ENCODE measurements at regions not wholly inside any gene's neighbourhood (a gene's known extent, or its start where the extent isn't known, plus 50 kb on each side); places are given as distances from the start of the nearest gene placed in this dataset.

DNA sequence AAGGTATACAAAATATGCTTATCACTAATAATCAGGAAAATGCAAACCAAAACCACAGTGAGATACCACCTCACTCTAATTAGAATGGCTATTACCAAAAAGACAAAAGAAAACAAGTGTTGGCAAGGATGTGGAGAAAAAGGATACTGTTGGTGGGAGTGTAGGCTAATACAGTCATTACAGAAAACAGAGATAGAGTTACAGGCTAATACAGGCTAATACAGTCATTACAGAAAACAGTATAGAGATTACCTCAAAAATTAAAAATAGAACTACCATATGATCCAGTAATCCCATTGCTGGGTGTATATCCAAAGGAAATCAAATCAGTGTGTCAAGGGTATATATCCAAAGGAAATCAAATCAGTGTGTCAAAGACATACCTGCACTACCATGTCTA is 238.4 kb downstream of the PLPP3 start:
- DNase-seq: no peak

DNA sequence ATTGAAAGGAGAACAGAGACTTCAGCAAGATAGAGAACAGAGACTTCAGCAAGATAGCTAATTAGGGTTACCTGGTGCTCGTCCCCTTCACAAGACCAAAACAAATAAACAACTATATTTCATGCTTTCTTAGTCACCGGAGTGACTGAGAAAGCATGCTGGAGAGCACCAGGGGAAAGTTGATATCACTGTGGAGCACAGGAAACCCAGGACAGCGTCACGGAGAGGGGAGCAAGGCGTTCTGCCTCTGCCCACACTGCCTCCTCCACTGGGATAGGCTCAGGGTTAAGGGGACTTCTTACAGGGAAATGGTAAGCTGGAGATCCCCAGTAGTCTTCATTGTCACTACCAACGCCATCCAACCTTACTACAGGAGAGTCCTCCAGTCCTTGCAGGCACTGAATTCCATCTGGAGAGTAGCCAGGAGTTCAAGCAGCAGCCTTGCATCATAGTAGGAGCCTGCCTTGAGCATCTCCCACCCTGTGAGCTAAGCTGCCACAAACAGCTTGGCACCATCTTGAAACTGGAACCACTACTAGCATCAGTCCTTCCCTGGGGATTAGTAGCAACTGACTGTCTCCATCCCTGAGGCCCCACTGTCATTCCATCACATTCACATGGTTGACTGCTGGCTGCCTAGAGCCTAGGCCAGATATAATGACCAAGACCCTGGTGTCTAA is 239.4 kb downstream of the PLPP3 start:
- DNase-seq: no peak

DNA sequence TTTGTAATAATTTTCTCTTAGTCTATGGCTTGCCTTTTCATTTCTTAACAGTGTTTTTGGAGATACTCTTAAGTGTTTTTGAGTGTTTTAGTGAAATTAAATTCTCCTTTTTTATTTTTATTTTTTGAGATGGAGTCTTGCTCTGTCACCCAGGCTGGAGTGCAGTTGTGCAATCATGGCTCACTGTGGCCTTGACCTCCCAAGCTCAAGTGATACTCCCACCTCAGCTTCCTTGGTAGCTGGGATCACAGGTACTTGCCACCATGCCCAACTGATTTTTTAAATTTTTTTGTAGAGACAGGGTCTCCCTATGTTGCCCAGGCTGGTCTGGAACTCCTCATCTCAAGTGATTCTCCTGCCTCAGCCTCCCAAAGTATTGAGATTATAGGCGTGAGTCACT is 240.3 kb downstream of the PLPP3 start:
- no peak for DNase-seq

DNA sequence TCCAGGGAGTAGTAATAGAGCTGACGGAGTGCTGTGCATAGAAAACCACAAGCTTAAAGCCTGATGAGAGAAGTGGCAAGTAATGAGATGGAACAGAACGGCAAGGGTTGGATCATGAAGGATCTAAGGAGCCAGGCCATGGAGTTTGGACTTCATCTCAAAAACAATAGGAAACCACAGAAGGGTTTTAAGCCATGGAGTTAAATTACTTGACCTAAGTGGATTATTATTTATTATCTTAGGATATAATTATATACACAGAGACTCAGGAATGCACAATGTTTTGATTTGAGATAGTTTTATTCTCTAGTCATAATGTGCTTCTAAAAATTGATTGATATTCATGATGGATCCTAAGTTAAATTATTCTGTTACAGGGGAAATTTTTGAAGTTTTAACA is 242.4 kb downstream of the PLPP3 start:
- no peak for DNase-seq

DNA sequence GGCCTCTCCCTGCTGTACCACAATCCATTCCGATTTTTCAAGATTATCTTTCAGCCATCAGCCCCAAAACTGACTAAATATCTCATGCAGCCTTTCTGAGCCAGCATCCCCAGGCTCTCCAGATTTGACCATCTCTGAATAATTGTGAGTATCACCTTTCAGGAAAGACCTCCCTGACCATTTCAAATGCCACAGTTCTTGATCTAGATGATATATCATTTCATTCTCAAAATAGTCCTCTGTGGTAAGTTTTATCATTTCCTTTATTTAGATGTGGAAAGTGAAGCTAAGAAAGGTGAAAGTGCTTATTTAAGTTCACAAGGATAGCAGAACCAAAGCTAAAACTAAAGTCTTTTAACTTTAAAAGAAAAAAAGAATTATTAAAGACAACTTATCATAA is 244.0 kb downstream of the PLPP3 start:
- DNase-seq: no peak

DNA sequence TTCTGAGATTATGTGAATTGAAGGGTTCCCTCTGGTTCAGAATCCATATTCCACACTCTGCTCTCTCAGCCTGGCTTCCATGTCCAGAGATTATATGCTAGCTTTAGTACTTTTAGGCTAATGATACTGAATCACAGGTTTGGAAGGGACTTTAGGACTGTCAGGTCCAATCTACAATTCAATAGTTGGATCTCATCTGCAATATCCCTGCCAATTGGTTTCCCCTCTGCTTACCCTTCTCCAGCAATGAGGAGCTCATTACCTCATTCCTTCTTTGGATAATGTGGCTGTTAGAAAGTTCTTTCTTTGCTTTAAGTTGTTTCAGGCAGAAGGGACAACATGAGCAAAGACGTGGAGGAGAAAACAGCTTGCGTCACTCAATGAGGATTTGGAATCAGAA is 245.3 kb downstream of the PLPP3 start:
- DNase-seq: no peak

DNA sequence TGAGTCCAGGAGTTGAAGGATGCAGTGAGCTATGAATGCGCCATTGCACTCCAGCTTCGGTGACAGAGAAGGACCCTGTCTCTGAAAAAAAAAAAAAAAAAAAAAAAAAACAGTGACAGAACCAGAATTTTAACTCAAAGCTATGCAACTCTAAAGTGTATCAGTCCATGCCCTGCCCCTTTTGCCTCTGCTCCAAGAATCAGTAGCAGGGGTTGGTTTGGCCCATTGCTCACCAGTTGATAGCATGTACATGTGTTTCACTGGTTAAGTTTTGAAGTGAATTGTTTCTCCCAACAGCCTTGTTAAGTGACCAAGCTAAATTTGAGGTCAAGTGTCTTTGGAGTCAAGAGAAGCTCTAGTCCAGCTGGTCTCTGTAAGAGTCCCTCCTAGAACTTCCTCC is 245.9 kb downstream of the PLPP3 start:
- DNase-seq: no peak

DNA sequence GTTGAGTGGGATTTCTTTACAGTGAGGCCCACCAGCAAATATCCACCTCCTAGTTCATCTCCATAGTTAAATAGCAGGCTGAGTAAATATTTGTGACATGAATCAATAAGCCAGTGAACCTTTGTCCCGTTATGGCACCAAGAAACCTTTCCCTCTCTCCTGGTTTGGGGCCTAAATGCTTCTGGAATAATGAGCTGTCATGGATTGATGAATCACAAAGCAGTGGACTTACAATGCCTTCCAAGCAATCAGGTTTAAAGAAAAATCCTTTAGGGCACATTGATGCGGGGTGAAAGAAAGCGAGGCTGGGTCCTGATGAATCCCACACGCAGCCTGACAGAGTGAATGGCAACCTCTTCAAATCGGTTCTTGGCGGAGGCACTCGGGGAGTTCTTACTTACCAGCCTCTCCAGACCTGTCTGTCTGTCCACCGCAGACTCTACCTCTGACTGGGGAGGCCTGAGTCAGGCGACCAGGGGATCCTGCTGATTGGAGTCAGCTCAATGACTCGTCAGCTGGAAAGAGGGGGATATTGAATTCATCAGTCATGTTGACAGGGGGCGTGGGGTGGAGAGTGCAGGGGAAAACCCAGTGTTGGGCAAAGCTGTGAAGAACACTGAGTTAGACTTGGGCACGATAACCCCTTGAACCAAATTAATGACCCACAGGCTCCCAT is 247.3 kb downstream of the PLPP3 start:
- no peak for DNase-seq

DNA sequence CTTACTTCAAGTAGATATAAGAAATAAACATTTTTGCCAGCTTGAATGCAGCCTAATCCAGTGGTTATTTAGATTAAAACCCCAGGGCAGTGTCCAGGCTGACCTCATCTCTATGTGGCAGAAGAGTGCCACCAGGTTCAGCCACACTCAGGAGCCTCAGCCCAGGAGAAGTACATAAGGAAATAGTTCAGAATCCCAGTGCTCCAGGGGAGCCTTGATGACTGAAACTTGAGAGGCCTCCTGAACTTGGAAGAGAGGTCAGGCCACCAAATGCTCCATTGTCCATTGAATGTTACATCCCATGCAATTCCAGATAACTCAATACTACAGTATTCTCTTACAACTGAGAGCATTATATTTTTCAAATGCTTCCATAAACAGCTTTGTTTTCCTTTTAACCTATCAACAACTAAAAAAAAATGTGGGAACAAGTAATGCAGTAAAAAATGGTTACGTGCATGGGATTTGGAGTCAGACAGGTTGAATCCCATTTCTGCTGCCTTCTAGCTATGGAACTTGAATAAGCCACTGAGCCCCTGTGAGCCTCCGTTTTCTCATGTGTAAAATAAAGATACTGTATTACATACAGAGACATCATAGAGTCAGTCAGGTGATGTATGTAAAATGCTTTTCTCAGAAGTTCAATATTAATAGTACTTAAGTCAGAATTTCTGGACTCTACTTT is 248.0 kb downstream of the PLPP3 start:
- no peak for DNase-seq

DNA sequence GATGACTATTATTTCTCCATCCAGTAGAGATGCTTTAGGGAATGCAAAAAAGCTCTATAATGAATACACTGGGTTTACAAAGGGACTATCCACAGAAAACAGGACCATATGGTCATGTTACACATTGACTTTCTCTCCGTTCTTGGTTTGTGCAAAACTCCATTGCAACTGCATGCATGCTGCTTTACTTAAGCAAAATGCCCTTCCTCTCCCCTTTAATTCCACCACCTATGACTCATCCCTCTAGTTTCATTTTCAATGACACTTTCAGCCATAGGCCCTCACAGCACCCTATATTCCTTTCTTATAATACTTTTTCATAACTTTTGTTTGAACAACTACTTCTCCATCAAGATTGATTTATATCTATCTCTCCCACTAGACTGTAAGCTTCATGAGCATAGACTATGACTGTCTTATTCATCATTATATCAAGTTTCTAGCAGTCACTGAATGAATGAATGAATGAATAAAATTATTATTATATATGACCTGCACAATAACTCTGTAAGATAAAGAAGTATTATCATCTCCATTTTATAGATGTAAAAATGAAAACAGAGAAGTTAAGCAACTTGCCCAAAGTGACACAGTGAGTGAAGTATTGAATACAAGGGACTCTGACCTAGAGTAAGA is 248.9 kb downstream of the PLPP3 start:
- DNase-seq: no peak

DNA sequence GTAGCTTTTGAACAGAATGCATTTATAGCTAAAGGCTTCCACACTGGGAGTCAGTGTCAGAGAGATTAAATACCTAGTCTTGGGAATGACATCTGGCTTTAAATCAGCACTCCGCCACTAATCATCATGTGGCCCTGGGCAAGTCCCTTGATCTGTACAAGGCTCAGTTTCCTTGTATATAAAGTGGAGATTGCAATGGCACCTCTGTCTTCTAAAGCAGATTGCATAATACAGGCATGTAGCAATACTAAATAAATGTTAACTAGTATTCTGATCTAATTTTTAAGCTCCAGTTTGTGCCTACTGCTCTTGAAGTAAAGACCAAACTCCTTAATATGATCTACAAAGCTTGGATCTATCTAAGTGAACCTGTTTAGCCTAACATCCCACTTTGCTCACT is 249.4 kb downstream of the PLPP3 start:
- DNase-seq: no peak

DNA sequence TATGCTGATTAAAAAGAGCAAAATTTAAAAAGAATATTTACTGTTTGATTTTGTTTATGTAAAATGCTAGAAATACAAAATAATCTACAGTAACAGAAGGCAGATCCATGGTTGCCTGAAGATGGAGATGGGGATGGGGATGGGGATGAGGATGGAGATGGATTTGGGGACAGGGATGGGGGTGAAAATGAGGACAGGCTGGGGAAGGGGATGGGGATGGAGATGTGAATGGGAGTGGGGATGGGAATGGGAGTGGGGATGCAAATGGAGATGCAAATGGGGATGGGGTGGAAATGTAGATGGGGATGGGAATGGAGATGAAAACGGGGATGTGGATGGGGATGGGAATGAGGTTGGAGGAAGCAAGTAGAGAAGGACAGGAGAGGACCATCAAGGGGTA is 252.2 kb downstream of the PLPP3 start:
- no peak for DNase-seq

DNA sequence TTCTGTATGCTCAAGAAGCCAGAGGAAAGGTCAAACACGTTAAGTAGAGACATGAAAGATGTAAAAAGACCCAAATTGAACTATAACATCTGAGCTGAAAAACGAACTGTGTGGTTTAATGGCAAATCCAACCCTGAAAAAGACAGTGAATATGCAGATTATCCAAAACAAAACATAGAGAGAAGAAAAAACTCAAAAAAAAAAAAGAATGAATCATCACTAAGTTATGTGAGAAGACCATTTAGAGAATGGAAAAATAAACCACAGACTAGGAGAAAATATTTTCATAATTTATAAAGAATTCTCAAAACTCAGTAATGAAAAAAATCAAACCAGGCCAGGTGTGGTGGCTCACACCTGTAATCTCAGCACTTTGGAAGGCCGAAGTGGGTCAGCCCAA is 253.3 kb downstream of the PLPP3 start:
- no peak for DNase-seq

DNA sequence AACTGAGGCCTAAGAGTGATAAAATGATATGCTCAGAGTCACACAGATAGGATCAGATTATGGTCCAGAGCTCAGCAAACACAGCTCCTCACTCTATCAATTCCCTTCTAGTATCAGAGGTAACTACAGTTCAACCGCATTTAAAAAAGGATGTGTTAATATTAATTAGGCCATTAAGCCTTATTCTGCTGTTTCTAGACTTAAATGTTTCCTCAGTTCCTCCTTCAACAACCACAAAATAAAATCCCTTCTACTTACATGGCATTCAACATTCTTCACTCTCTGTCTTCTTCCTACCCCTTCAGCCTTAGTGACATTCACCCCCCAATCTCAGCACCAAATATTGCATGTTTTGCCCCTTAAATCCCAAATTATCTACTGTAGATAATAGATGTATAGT is 254.9 kb downstream of the PLPP3 start:
- no peak for DNase-seq

DNA sequence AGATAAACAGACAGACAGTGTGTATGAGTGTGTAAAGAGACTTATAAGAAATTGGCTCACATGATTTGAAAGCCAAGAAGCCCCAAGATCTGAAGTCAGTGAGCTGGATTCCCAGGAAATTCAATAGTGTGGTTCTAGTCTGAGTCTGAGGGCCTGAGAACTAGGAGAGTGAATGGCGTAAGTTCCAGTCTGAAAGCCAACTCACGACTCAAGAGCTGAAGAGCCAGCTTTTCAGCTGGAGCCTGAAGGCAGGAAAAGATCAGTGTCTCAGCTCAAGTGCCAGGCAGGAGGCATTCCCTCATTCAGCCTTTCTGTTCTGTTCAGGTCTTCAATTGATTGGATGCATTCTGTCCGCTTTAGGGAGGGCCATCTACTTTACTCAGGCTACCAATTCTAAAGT is 257.2 kb downstream of the PLPP3 start:
- no peak for DNase-seq

DNA sequence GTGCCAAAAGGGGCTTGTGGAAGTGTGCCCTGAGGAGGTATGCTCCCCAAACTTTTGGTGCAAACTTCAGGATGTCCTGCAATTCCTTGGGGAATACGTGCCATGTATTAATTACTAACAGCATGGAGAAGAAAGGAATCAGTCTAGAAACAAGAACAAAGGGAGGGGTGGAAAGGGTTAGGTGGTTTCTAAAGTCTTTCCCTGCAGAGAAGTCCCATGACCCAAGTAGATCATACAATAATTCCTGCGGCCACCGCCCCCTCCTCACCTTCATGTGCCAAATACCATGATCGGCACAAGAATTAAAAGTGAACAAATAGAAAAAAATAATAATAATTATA is 258.2 kb downstream of the PLPP3 start:
- DNase-seq: no peak

DNA sequence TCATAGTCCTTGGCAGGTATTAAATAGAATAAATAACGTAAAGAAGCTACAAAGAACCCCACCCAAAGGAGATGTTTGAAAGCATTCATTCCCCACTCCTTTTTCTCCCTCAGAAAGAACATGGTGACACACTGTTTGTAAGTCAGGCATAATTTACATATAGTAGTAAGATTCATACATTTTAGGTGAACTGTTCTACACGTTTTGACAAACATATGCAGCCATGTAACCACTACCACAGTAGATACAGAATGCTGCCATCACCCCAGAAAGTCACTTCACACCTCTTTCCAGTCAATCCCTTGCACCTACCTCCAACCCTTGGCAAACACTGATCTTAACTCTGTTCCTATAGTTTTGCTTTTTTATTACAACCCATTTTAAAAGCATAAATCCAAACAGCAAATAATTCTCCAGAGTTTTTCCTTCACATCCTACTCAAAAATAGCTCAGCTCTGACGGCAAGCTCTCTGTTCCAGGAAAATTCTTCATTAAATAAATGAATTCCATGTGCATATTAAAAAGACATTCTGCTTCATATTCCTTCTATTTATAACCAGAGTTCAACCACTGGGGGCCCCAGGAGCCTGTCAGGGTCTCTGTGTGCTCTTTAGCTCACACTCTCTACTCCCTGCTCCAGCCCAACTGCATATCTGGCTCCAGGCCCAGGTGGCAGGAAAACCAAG is 258.8 kb downstream of the PLPP3 start:
- no peak for DNase-seq

DNA sequence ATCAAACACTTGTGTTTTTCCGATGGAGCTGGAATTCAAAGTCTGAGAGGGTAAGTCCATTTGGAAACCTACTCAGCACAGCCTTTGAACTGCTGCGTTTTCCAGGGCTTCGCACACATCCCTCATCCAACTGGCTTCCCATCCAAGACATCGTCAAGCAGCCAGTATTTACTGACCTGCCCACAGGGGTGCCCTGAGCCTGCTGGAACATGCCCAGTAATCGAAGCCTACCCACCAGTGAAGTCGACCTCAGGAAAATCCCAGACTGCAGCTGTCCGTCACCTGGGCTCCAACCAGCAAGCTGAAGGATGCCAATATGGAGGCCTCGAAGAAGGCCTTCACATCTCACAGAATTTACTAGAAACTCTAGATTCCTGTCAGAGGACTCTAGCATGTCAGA is 261.6 kb downstream of the PLPP3 start:
- no peak for DNase-seq

DNA sequence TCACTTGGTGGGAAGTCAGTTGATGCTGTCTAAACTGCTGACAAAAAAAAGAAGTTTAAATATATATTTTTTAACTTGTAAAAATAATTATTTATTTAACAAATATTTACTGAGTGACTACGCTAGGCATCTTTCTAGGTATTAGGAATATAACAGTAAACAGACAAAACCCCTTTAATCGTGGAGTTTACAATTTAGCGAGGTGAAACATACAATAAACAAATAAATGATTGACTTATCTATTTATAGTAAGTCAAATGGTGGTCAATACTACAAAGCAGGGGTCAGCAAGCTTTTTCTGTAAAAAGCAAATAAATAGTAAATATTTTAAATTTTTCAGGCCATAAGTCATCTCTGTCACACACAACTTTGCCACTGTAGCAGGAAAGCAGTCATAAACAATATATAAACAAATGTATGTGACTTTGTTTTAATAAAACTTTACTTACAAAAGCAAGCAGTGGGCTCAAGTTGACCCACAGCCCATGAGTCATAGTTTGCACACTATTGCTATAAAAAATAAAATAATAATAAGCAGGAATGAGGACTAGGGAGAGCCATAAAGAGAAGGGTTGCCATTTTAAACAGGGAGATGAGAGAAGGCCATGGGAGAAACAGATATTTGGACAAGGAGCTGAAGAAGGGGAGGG is 263.9 kb downstream of the PLPP3 start:
- no peak for DNase-seq

DNA sequence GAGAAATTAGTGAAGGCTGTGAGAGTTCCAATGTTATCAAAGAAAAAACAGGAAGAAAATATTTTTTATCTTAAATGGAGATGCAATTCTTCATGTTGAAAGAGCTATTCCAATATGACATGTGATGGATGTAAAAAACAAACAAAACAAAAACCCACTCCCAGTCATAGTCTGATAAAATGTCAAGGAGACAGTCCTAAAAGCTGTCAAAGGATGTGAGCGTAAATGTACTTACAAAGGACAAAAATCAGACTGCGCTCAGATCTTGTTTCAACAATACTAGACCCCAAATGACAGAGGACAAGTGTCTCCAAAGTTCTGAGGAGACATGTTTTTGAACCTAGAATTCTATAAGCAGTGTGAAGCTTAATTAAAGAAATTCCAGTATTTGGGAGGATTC is 265.8 kb downstream of the PLPP3 start:
- DNase-seq: no peak

DNA sequence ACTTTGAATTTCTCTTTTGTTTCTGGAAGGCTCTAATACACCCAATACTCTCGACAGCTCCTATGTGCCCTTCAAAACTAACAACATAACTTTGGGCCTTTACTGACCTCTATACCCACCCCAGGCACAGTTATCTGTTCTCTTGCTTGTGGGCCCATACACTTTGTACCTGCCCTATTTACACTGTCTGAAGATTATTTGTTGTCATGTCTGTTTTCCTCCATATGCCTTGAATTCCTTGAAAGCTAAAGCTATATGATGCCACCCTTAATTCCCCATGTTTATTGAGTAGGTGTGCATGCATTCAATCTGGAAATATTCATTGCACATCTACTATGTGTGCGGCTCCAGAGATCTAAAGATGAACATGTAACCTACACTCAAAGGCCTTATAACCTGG is 267.6 kb downstream of the PLPP3 start:
- DNase-seq: no peak

DNA sequence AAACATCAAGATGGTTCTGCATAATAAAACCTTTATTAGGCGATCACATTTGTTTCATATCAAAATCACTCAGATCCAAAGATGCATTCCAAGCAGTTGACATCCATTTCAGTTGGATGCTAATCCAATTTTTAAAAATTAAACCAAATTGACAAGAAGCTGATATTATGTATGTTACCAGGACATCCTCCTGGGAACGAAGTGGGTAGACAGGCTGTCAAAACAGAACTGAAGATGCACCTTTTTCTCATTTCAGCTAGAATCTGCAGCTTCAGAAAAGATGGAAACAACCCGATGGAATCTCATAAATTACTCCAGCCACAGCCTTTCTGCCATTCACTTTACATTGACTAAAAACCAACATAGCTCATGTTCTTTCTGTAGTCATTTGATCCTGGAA is 268.4 kb downstream of the PLPP3 start:
- DNase-seq: no peak

DNA sequence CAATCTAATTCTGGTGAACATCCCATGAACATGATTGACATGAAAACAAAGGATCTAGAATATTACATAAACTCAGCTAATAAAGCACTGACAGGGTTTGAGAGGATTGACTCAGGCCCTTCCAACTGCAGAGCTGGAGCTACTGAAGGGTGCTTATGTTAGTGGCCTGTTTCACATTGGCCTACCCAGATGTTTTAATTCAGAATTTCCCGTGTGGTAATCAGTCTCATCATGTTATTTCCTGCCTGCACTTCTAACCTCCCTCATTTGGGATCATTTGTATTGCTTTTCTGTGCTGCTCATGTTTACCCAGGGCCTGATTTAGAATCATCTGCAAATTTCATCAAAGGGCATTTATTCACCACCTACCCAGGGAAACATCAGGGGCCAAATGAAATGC is 270.3 kb downstream of the PLPP3 start:
- DNase-seq: no peak
